Thyroid gland (tissue), 4 donors: ENCODE measurements at regions not wholly inside any gene's neighbourhood (a gene's known extent, or its start where the extent isn't known, plus 50 kb on each side); places are given as distances from the start of the nearest gene placed in this dataset.

Experiments used
- DNase-seq, 2 donors: peaks; one replicate each; pipeline ENCODE4 v3.0.0-alpha.2; 2019
- H3K27ac ChIP-seq, 3 donors: fragments of 200-600 bp; sonication (generic); 1 replicate in 2 of 3; 2 replicates in 1 of 3; pipeline ENCODE4 v1.5.1; 2016 to 2019; ENCODE audit warnings: mild to moderate bottlenecking in 1 of 3, moderate library complexity in 1 of 3
- H3K27me3 ChIP-seq: fragments of 200-600 bp; sonication (generic); one replicate; pipeline ENCODE4 v1.5.1; 2019
- H3K36me3 ChIP-seq, 2 donors: fragments of 200-600 bp; sonication (generic); one replicate each; pipeline ENCODE4 v1.5.1; 2016 to 2019
- H3K4me1 ChIP-seq, 2 donors: fragments of 200-600 bp; sonication (generic); one replicate each; pipeline ENCODE4 v1.5.1; 2017 to 2019
- H3K4me3 ChIP-seq, 3 donors: fragments of 200-600 bp; sonication (generic); replicated peaks in 1 of 3; 1 replicate in 2 of 3; 2 replicates in 1 of 3; pipeline ENCODE4 v1.5.1; 2016; ENCODE audit warnings: mild to moderate bottlenecking in 1 of 3
- H3K9me3 ChIP-seq: fragments of 200-600 bp; sonication (generic); one replicate; pipeline ENCODE4 v1.5.1; 2017
- CTCF ChIP-seq, 6 experiments: fragments of 200-600 bp in 3 of 6; fragments of 450-650 bp in 3 of 6; sonication (generic) in 3 of 6; IDR thresholded peaks; one replicate each; pipeline ENCODE4 v1.5.1; 2016 to 2019; ENCODE audit warnings: antibody characterized with exemption in 6 of 6, mild to moderate bottlenecking in 2 of 6, inconsistent platforms in 1 of 6, moderate library complexity in 1 of 6
- POLR2A ChIP-seq, 2 donors: fragments of 450-650 bp; IDR thresholded peaks; one replicate each; pipeline ENCODE4 v1.6.1; 2017; ENCODE audit warnings: antibody characterized with exemption in 2 of 2, mild to moderate bottlenecking in 2 of 2, moderate library complexity in 1 of 2
- WGBS, 2 donors: methylation state at CpG; one replicate each; pipeline ENCODE4 v1.1.5; 2017; 5-methylcytosine and 5-hydroxymethylcytosine counted together
- intact Hi-C: fragments of 100-400 bp; cut with DNase I; formaldehyde crosslinking; loops from one replicate; pipeline ENCODE4 v1.15.1; 2023

- TF ChIP-seq POLR2A (IDR thresholded peaks at IDR 0.05) (no peak), CTCF (IDR thresholded peaks at IDR 0.05) (no peak)
- Histone ChIP-seq H3K27ac (no peak overlapping the region), H3K27me3 (no peaks in the 10 kb centered on the region), H3K4me1 (peaks cover 9 to 10% of the 10 kb centered on the region in 2 donors), H3K36me3 (no peaks in the 10 kb centered on the region), H3K4me3 (no peak overlapping the region), H3K9me3 (no peaks in the 10 kb centered on the region)
- no peak for DNase-seq
- intact Hi-C loops = no loop called here
- WGBS, 2 donors = 81 to 94% methylated on average over 1 of the region's 1 CpG
Measured at GRCh38 chr14:49057838-49058510, 528.2 kb downstream of the RPS29 start.

GRCh38 chr14:49056021-49056420, 530.2 kb downstream of the RPS29 start:
- H3K27me3 ChIP-seq = no peaks in the 10 kb centered on the region
- no peak for TF ChIP-seq CTCF (IDR thresholded peaks at IDR 0.05)
- no peak for TF ChIP-seq POLR2A (IDR thresholded peaks at IDR 0.05)
- H3K27ac ChIP-seq = no peak overlapping the region
- WGBS, 2 donors = 87 to 88% methylated on average over 1 of the region's 1 CpG
- H3K9me3 ChIP-seq = no peaks in the 10 kb centered on the region
- H3K36me3 ChIP-seq = no peaks in the 10 kb centered on the region
- peaks cover 20 to 22% of the 10 kb centered on the region in 2 donors for H3K4me1 ChIP-seq
- no peak overlapping the region for H3K4me3 ChIP-seq
- no peak for DNase-seq
- intact Hi-C loops = no loop called here

GRCh38 chr14:49052521-49052920, 533.7 kb downstream of the RPS29 start:
- Histone ChIP-seq H3K36me3 (no peaks in the 10 kb centered on the region), H3K27me3 (no peaks in the 10 kb centered on the region), H3K4me1 (peaks cover 27 to 34% of the 10 kb centered on the region in 2 donors), H3K9me3 (no peaks in the 10 kb centered on the region), H3K27ac (peak overlapping the region; percentile 93 to 97 (median 94)), H3K4me3 (no peak overlapping the region)
- no peak for TF ChIP-seq CTCF (IDR thresholded peaks at IDR 0.05)
- no peak for TF ChIP-seq POLR2A (IDR thresholded peaks at IDR 0.05)
- intact Hi-C loops = no loop called here
- WGBS, 2 donors = 66 to 68% methylated on average over 2 of the region's 2 CpGs
- DNase-seq = no peak

- intact Hi-C loops = no loop called here
- WGBS, 2 donors = 32 to 43% methylated on average over 4 of the region's 4 CpGs
- Histone ChIP-seq H3K36me3 (no peaks in the 10 kb centered on the region), H3K9me3 (no peaks in the 10 kb centered on the region), H3K27ac (peak overlapping the region; percentile 93 to 97 (median 94)), H3K4me1 (peaks cover 27 to 28% of the 10 kb centered on the region in 2 donors), H3K27me3 (no peaks in the 10 kb centered on the region), H3K4me3 (no peak overlapping the region)
- TF ChIP-seq CTCF (IDR thresholded peaks at IDR 0.05) (no peak), POLR2A (IDR thresholded peaks at IDR 0.05) (peak in 1 of 2 donors; percentile 33)
- DNase-seq = peak; percentile 74 to 75
Measured at GRCh38 chr14:49051328-49052060, 534.7 kb downstream of the RPS29 start.

GRCh38 chr14:49050822-49051221, 535.4 kb downstream of the RPS29 start:
- Histone ChIP-seq H3K4me1 (peaks cover 27 to 28% of the 10 kb centered on the region in 2 donors), H3K27ac (peak overlapping the region; percentile 93 to 97 (median 94)), H3K36me3 (no peaks in the 10 kb centered on the region), H3K4me3 (no peak overlapping the region), H3K27me3 (no peaks in the 10 kb centered on the region), H3K9me3 (no peaks in the 10 kb centered on the region)
- no peak for TF ChIP-seq POLR2A (IDR thresholded peaks at IDR 0.05)
- no peak for TF ChIP-seq CTCF (IDR thresholded peaks at IDR 0.05)
- intact Hi-C loops = no loop called here
- 21 to 40% methylated on average over 2 of the region's 2 CpGs for WGBS, 2 donors
- no peak for DNase-seq
